Memory B cell (primary cell): ENCODE measurements at regions not wholly inside any gene's neighbourhood (a gene's known extent, or its start where the extent isn't known, plus 50 kb on each side); places are given as distances from the start of the nearest gene placed in this dataset.
"Not testable (repeated sequence)": the region's sequence is repeated elsewhere in the genome, so short reads cannot be mapped to it uniquely, and the experiment has no call there.

ENCODE experiments used
- ATAC-seq: fragments of 150-1000 bp; cut with Tn5 transposase; 2 replicates; pipeline ENCODE4 v1.10.0; 2021; ENCODE audit warnings: low read depth, mild to moderate bottlenecking, moderate library complexity
- DNase-seq, 2 donors: peaks; one replicate each; pipeline ENCODE4 v3.0.0; 2022; ENCODE audit warnings: low spot score in 2 of 2
- H3K27ac Mint-ChIP-seq: one replicate; pipeline ENCODE4 v1.8.0; 2022; ENCODE audit warnings: mild to moderate bottlenecking, moderate library complexity, mixed read lengths
- H3K27me3 Mint-ChIP-seq: one replicate; pipeline ENCODE4 v1.8.0; 2022; ENCODE audit warnings: mixed read lengths
- H3K36me3 Mint-ChIP-seq: one replicate; pipeline ENCODE4 v1.8.0; 2022; ENCODE audit warnings: mild to moderate bottlenecking, mixed read lengths
- H3K4me1 Mint-ChIP-seq: one replicate; pipeline ENCODE4 v1.8.0; 2022; ENCODE audit warnings: mixed read lengths
- H3K4me3 Mint-ChIP-seq: one replicate; pipeline ENCODE4 v1.8.0; 2022; ENCODE audit warnings: mild to moderate bottlenecking, moderate library complexity, mixed read lengths
- H3K9me3 Mint-ChIP-seq: one replicate; pipeline ENCODE4 v1.8.0; 2022; ENCODE audit warnings: mixed read lengths

GRCh38 chr12:61107118-61107517, 1153.1 kb upstream of the USP15 start:
- no peak overlapping the region for H3K27ac Mint-ChIP-seq
- DNase-seq (no peak), ATAC-seq (no peak)
- no peaks in the 10 kb centered on the region for H3K4me1 Mint-ChIP-seq
- H3K4me3 Mint-ChIP-seq = no peak overlapping the region
- H3K9me3 Mint-ChIP-seq = peaks cover 10% of the 10 kb centered on the region
- no peaks in the 10 kb centered on the region for H3K36me3 Mint-ChIP-seq
- H3K27me3 Mint-ChIP-seq = no peaks in the 10 kb centered on the region

GRCh38 chr12:61111218-61111617, 1149.0 kb upstream of the USP15 start:
- no peak overlapping the region for H3K27ac Mint-ChIP-seq
- H3K9me3 Mint-ChIP-seq = peaks cover 6% of the 10 kb centered on the region
- H3K36me3 Mint-ChIP-seq = no peaks in the 10 kb centered on the region
- no peaks in the 10 kb centered on the region for H3K27me3 Mint-ChIP-seq
- no peaks in the 10 kb centered on the region for H3K4me1 Mint-ChIP-seq
- DNase-seq = no peak
- no peak for ATAC-seq
- no peak overlapping the region for H3K4me3 Mint-ChIP-seq

GRCh38 chr12:61137677-61138414, 1122.4 kb upstream of the USP15 start:
- no peak overlapping the region for H3K4me3 Mint-ChIP-seq
- no peak for DNase-seq
- H3K36me3 Mint-ChIP-seq = no peaks in the 10 kb centered on the region
- H3K4me1 Mint-ChIP-seq = no peaks in the 10 kb centered on the region
- H3K27ac Mint-ChIP-seq = no peak overlapping the region
- peaks cover 5% of the 10 kb centered on the region for H3K9me3 Mint-ChIP-seq
- no peaks in the 10 kb centered on the region for H3K27me3 Mint-ChIP-seq
- no peak for ATAC-seq

DNA sequence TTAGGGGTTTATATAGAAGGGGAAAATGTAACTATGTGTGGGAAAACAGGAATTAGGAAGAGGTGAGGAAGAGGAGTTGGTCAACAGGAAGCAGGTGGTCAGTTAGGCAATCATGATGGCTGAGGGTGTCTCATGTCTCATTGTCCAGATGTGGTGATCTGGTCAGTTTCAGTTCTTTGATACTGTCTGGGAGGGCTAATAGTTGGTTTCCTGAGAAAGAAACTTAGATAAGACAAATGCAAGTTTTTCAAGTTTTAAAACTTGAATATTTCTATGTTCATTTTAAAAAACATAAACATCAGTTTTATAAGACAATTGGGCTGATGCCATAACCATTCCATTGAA, 1121.8 kb upstream of the USP15 start:
- H3K36me3 Mint-ChIP-seq = no peaks in the 10 kb centered on the region
- no peak overlapping the region for H3K4me3 Mint-ChIP-seq
- H3K27ac Mint-ChIP-seq = no peak overlapping the region
- H3K4me1 Mint-ChIP-seq = no peaks in the 10 kb centered on the region
- H3K27me3 Mint-ChIP-seq = no peaks in the 10 kb centered on the region
- H3K9me3 Mint-ChIP-seq = peaks cover 2% of the 10 kb centered on the region
- ATAC-seq = no peak
- no peak for DNase-seq

DNA sequence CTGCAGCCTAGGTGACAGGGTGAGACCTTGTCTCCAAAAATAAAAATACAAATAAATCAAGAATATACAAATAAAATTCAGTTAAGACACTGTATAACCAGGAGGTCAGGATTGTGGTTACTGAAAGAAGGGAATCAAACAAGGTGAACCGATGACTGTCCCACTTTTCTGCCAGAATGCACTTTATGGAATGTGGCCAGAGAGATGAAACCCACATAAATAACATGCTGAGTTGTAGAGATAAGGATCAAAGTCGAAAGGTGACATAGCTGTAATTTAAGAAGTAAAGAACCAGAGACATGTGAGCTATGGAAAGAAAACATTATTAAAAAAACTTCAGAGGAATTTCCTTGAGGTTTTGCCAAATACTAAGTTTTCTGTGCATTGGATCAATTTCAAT, 1098.2 kb upstream of the USP15 start:
- Mint-ChIP-seq H3K27ac (no peak overlapping the region), H3K4me3 (no peak overlapping the region), H3K27me3 (no peaks in the 10 kb centered on the region), H3K4me1 (no peaks in the 10 kb centered on the region), H3K9me3 (peaks cover 14% of the 10 kb centered on the region), H3K36me3 (no peaks in the 10 kb centered on the region)
- DNase-seq (no peak), ATAC-seq (no peak)

- H3K4me3 Mint-ChIP-seq = no peak overlapping the region
- no peak overlapping the region for H3K27ac Mint-ChIP-seq
- H3K27me3 Mint-ChIP-seq = no peaks in the 10 kb centered on the region
- DNase-seq (no peak), ATAC-seq (no peak)
- H3K9me3 Mint-ChIP-seq = peaks cover 3% of the 10 kb centered on the region
- H3K36me3 Mint-ChIP-seq = no peaks in the 10 kb centered on the region
- H3K4me1 Mint-ChIP-seq = no peaks in the 10 kb centered on the region
These were observed 1071.2 kb upstream of the USP15 start for GRCh38 chr12:61188801-61189595.

DNA sequence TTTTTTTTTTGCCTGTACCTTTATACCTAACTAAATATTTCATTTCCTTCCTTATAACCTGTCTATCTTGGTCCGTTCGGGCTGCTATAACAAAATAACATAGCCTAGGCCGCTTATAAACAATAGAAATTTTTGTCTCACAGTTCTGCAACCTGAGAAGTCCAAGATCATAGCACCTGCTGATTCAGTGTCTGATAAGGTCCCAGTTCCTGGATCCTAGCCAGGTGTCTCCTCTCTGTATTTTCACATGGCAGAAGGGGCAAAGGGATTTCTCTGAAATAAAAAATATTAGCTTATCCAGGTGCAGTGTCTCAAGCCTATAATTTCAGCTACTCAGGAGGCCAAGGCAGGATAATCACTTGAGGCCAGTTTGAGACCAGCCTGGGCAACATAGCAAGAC, 1046.6 kb upstream of the USP15 start:
- Mint-ChIP-seq H3K4me1 (no peaks in the 10 kb centered on the region), H3K9me3 (peaks cover 8% of the 10 kb centered on the region), H3K27ac (no peak overlapping the region), H3K27me3 (no peaks in the 10 kb centered on the region), H3K4me3 (no peak overlapping the region), H3K36me3 (no peaks in the 10 kb centered on the region)
- DNase-seq = no peak
- ATAC-seq = no peak

DNA sequence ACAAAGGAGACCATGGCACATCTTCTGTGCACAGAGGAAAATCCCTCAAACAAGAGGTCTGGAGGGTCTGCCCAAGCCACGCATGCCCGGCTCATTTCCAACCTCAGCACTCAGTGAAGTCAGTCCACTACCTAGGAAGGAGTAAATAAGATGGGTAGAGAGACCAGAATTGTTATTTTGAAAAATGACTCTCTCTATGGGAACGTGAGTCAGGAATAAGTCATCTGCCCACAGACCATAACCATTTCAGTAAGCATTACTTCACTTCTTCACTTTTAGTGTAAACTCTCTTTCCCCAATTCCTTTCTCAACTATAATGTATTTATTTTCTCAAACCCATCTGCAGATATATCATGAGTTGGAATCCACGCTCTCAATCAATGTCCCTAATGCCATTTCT, 1039.9 kb upstream of the USP15 start:
- Mint-ChIP-seq H3K27ac (no peak overlapping the region), H3K27me3 (no peaks in the 10 kb centered on the region), H3K9me3 (peaks cover 15% of the 10 kb centered on the region), H3K4me3 (no peak overlapping the region), H3K36me3 (no peaks in the 10 kb centered on the region), H3K4me1 (no peaks in the 10 kb centered on the region)
- ATAC-seq (no peak), DNase-seq (no peak)

DNA sequence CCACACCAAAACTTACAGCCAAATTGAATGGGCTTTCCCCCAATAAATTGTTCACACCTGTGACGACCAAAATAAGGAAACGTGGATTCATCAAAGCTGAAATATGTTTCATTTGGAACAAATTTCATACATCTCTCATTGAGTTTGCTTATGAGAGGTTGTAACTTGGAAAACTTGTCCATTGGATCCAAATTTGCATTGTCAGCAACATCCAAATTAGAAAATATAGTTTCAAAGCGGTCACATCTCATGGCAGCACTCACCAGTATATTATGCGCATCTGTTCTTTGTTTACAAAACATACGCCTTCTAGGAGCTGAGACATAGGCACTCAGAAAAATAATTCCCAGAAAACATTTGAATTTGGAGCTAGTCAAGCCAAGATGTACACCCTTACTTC, 1028.2 kb upstream of the USP15 start:
- H3K4me1 Mint-ChIP-seq = no peaks in the 10 kb centered on the region
- H3K9me3 Mint-ChIP-seq = peaks cover 18% of the 10 kb centered on the region
- no peak overlapping the region for H3K4me3 Mint-ChIP-seq
- no peak for ATAC-seq
- no peak for DNase-seq
- no peaks in the 10 kb centered on the region for H3K27me3 Mint-ChIP-seq
- no peaks in the 10 kb centered on the region for H3K36me3 Mint-ChIP-seq
- no peak overlapping the region for H3K27ac Mint-ChIP-seq

DNA sequence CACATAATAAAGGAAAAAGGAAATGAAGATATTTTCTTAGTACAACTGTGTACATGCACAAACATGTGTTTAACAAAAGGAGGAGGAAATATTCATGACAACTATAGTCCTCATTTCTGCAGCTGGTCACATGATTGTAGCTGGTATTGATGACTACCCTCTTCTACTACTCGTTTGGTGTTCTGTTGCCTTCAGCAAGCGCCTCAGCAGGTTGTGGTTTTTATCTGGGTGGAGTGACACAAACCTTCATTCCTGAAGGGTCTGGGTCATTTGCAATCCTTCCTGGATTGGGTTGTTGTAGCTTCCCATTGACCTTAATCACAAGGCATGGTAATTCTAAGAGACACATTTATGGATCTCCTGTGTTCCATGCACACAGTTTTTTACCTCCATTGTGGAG, 1009.9 kb upstream of the USP15 start:
- DNase-seq = no peak
- no peaks in the 10 kb centered on the region for H3K4me1 Mint-ChIP-seq
- no peak overlapping the region for H3K27ac Mint-ChIP-seq
- H3K36me3 Mint-ChIP-seq = no peaks in the 10 kb centered on the region
- ATAC-seq = no peak
- no peaks in the 10 kb centered on the region for H3K27me3 Mint-ChIP-seq
- peaks cover 6% of the 10 kb centered on the region for H3K9me3 Mint-ChIP-seq
- H3K4me3 Mint-ChIP-seq = no peak overlapping the region

GRCh38 chr12:61251076-61251475, 1009.1 kb upstream of the USP15 start:
- Mint-ChIP-seq H3K27ac (no peak overlapping the region), H3K36me3 (no peaks in the 10 kb centered on the region), H3K4me3 (no peak overlapping the region), H3K9me3 (peaks cover 5% of the 10 kb centered on the region), H3K27me3 (no peaks in the 10 kb centered on the region), H3K4me1 (no peaks in the 10 kb centered on the region)
- ATAC-seq (no peak), DNase-seq (no peak)

GRCh38 chr12:61254225-61254624, 1006.0 kb upstream of the USP15 start:
- H3K9me3 Mint-ChIP-seq = peaks cover 10% of the 10 kb centered on the region
- no peaks in the 10 kb centered on the region for H3K27me3 Mint-ChIP-seq
- ATAC-seq (no peak), DNase-seq (no peak)
- no peak overlapping the region for H3K27ac Mint-ChIP-seq
- no peaks in the 10 kb centered on the region for H3K36me3 Mint-ChIP-seq
- H3K4me1 Mint-ChIP-seq = no peaks in the 10 kb centered on the region
- H3K4me3 Mint-ChIP-seq = no peak overlapping the region

DNA sequence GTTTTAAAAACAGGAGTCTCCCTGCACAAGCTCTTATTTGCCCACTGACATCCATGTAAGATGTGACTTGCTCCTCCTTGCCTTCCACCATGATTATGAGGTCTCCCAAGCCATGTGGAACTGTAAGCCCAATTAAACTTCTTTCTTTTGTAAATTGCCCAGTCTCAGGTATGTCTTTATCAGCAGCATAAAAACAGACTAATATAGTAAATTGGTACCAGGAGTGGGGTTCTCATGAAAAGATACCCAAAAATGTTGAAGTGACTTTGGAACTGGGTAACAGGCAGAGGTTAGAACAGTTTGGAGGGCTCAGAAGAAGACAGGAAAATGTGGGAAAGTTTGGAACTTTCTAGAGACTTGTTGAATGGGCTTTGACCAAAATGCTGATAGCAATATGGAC, 995.9 kb upstream of the USP15 start:
- not testable (repeated sequence) for H3K4me1 Mint-ChIP-seq, ATAC-seq, H3K4me3 Mint-ChIP-seq, H3K27me3 Mint-ChIP-seq, H3K27ac Mint-ChIP-seq, H3K36me3 Mint-ChIP-seq, DNase-seq
- H3K9me3 Mint-ChIP-seq = peaks cover 13% of the 10 kb centered on the region

DNA sequence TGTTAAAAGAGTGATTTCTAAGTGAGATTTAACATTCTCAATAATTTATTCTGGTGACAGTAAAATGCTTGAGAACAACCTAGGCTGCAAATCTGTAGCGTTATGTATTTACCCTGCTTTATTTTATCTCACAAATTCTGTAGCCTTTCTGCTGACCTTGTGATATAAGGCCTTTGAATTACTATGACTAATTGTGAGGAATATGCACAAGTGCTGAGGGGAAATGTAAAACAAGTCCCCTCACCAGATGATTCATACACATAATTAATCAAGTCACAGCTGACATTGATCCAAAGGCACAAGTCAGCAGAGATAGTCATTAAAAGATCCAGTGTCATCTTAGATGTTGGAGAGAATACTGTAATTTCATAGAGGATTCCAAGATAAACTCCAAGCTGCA, 992.7 kb upstream of the USP15 start:
- Mint-ChIP-seq H3K4me3 (no peak overlapping the region), H3K27ac (no peak overlapping the region), H3K4me1 (no peaks in the 10 kb centered on the region), H3K27me3 (no peaks in the 10 kb centered on the region), H3K9me3 (peaks cover 13% of the 10 kb centered on the region), H3K36me3 (no peaks in the 10 kb centered on the region)
- ATAC-seq = no peak
- no peak for DNase-seq

DNA sequence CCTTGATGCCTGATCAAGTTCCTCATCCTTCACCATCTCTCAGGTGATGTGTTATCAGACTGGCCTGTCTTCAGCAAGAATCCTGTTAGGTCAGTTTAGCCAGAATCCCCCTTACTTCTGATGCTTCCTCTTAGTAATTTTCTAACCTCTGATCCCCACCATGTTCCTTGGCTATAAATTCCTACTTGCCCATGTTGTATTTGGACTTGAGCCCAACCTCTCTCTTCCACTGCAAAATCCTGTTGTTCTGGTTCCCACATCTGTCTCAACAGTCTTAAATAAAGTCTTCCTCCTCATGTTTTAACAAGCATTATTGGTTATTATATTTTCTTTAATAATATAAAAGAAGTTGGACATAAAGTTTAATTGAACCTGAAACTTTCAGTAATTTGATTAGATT, 987.8 kb upstream of the USP15 start:
- DNase-seq = no peak
- Mint-ChIP-seq H3K4me3 (no peak overlapping the region), H3K9me3 (peaks cover 2% of the 10 kb centered on the region), H3K36me3 (no peaks in the 10 kb centered on the region), H3K27me3 (no peaks in the 10 kb centered on the region), H3K27ac (no peak overlapping the region), H3K4me1 (no peaks in the 10 kb centered on the region)
- ATAC-seq = no peak
